GM12865 (cell line): ENCODE measurements at regions not wholly inside any gene's neighbourhood (a gene's known extent, or its start where the extent isn't known, plus 50 kb on each side); places are given as distances from the start of the nearest gene placed in this dataset.
"Not testable (repeated sequence)": the region's sequence is repeated elsewhere in the genome, so short reads cannot be mapped to it uniquely, and the experiment has no call there.

ENCODE experiments used
- DNase-seq: peaks from one replicate; pipeline ENCODE4 v3.0.0; 2010; ENCODE audit warnings: low read depth
- H3K4me3 ChIP-seq: 2 replicates; pipeline ENCODE4 v1.5.1; 2011; ENCODE audit warnings: mild to moderate bottlenecking, low read depth, low read length, control low read depth
- TF ChIP-seq, protein P1 (sequence below): IDR thresholded peaks from 2 replicates; pipeline ENCODE4 v1.5.1; 2011; ENCODE audit warnings: low read length, control low read depth, low read depth, inconsistent platforms; ENCODE audit not compliant: insufficient read depth; ENCODE audit errors: missing control alignments

- TF ChIP-seq, protein P1, sequence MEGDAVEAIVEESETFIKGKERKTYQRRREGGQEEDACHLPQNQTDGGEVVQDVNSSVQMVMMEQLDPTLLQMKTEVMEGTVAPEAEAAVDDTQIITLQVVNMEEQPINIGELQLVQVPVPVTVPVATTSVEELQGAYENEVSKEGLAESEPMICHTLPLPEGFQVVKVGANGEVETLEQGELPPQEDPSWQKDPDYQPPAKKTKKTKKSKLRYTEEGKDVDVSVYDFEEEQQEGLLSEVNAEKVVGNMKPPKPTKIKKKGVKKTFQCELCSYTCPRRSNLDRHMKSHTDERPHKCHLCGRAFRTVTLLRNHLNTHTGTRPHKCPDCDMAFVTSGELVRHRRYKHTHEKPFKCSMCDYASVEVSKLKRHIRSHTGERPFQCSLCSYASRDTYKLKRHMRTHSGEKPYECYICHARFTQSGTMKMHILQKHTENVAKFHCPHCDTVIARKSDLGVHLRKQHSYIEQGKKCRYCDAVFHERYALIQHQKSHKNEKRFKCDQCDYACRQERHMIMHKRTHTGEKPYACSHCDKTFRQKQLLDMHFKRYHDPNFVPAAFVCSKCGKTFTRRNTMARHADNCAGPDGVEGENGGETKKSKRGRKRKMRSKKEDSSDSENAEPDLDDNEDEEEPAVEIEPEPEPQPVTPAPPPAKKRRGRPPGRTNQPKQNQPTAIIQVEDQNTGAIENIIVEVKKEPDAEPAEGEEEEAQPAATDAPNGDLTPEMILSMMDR, result no peak
- no peak for DNase-seq
- no peak overlapping the region for H3K4me3 ChIP-seq
Measured at GRCh38 chr4:32706893-32707292, 1986.7 kb downstream of the PCDH7 start.

DNA sequence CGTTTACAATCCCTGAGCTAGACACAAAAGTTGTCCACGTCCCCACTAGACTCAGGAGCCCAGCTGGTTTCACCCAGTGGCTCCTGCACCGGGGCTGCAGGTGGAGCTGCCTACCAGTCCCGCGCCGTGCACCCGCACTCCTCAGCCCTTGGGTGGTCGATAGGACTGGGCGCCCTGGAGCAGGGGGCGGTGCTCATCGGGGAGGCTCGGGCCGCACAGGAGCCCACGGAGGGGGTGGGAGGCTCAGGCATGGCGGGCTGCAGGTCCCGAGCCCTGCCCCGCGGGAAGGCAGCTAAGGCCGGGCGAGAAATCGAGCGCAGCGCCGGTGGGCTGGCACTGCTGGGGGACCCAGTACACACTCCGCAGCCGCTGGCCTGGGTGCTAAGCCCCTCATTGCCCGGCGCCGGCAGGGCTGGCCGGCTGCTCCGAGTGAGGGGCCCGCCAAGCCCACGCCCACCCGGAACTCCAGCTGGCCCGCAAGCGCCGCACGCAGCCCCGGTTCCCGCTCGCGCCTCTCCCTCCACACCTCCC, 1996.0 kb downstream of the PCDH7 start:
- not testable (repeated sequence) for H3K4me3 ChIP-seq, DNase-seq

DNA sequence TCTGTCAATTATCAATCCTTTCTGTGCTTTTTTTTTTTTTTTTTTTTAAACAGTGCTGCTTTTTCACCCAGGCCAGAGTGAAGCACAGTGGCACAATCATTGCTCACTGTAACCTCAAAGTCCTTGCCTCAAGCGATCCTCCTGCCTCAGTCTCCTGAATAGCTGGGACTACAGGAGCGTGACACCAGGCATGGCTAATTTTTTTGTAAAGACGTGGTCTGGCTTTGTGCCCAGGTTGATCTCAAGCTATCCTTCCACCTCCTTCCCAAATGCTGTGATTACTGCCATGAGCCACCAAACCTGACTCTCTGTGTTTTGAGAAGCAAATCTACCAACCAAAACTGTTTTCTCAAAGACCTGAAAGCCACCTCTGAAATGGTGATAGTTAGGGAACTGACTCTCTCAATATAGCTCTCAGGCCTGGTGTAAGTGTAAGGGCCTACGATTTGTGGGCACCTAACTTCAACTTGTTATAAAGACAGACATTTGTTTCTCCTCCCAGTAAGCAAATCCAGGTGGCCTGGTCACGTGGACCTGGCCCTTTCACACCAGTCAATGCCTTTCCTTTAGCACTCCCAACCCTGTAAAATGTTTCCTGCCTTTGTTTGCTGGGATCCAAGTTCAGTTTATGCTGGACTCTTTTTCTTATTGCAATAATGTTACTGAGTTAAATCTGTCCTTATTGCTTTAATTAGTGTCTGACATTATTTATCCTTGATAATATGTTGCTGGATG, 2015.9 kb downstream of the PCDH7 start:
- H3K4me3 ChIP-seq, result no peak overlapping the region
- no peak for DNase-seq
- TF ChIP-seq, protein P1, result no peak

DNA sequence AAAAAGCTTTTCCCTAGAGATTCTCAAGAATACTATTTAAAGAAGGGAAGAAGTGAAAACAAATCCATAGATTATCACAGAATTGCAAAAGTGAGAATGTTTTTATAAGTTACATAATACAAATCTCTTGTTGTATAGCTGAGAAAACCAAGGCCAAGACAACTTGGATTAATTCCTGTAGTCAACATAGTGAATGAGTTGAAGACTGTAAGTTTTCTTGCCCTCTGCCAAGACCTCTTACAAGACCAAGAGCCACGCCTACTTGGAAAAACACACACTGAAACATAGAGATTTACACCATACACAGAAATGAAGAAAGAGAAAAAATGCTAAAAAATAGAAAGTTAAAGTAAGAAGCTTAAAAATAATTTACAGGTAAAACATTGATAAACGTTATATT, 2024.0 kb downstream of the PCDH7 start:
- TF ChIP-seq, protein P1, result no peak
- H3K4me3 ChIP-seq, result no peak overlapping the region
- no peak for DNase-seq

GRCh38 chr4:32745351-32745750, 2025.2 kb downstream of the PCDH7 start:
- no peak overlapping the region for H3K4me3 ChIP-seq
- TF ChIP-seq, protein P1, result no peak
- DNase-seq, result no peak

GRCh38 chr4:32748061-32748460, 2027.9 kb downstream of the PCDH7 start:
- no peak overlapping the region for H3K4me3 ChIP-seq
- DNase-seq, result no peak
- TF ChIP-seq, protein P1, result no peak

DNA sequence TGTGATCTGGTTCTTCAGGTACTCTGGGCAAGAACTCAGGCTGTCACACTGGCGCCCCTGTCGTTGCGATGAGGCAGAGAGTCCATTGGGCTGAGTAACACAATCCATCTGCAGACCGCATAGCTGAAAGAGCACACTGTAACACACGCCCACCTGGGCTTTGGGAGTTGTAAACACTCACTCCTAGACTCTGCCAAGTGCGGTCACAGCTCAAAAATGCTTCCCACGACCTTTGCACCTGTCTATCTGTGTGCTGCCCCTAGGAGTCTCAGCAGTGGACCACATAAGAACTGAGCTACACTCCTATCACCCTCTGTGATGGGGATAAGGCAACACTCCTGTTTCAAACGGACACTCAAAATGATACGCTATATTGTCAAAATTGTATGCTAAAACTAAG, 2028.3 kb downstream of the PCDH7 start:
- no peak overlapping the region for H3K4me3 ChIP-seq
- DNase-seq, result no peak
- TF ChIP-seq, protein P1, result no peak
